ENCODE measurements at regions not wholly inside any gene's neighbourhood (a gene's known extent, or its start where the extent isn't known, plus 50 kb on each side); places are given as distances from the start of the nearest gene placed in this dataset.

DNA sequence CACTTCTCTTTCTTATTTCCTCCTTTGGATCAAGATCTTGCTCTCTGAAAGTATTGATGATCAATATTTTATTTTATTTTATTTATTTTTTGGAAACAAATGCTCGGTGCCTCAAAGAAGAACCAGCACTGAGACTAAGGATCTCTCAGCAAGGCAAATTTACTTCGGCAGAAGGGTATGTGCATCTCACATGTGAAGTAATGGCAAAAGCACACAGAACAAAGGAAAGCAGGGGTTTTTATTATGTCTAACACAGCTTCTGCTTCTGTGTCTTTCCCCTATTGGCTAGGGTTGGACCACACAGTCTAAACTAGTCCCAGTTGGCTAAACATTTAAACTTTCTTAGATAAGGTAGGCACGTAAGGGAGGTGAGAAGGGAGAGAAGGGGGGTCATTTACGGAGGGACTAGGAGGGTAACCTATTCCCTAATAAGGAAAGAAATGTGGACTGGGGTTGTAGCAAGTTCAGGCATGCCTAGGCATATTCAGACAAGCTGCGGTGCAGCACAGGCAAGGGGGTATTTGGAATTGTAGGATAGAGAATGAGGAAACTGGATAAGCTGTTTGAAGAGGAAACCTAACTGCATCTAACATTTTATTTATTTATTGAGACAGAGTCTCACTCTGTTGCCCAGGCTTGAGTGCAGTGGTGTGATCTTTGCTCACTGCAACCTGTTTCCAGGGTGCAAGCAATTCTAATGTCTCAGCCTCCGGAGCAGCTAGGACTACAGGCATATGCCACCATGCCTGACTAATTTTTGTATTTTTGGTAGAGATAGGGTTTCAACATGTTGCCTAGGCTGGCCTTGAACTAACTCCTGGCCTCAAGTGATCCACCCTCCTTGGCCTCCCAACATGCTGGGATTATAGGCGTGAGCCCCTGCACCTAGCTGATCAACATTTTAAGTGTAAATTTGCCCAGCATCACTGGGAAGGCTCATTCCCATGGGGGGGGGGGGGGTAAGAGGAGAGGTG is 90.0 kb upstream of the EIF5 start:
- TF ChIP-seq, protein P1, sequence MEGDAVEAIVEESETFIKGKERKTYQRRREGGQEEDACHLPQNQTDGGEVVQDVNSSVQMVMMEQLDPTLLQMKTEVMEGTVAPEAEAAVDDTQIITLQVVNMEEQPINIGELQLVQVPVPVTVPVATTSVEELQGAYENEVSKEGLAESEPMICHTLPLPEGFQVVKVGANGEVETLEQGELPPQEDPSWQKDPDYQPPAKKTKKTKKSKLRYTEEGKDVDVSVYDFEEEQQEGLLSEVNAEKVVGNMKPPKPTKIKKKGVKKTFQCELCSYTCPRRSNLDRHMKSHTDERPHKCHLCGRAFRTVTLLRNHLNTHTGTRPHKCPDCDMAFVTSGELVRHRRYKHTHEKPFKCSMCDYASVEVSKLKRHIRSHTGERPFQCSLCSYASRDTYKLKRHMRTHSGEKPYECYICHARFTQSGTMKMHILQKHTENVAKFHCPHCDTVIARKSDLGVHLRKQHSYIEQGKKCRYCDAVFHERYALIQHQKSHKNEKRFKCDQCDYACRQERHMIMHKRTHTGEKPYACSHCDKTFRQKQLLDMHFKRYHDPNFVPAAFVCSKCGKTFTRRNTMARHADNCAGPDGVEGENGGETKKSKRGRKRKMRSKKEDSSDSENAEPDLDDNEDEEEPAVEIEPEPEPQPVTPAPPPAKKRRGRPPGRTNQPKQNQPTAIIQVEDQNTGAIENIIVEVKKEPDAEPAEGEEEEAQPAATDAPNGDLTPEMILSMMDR (IDR thresholded peaks at IDR 0.05) = no peak
- TF ChIP-seq POLR2A (IDR thresholded peaks at IDR 0.05) = no peak

Data from right lobe of liver (tissue), 4 donors.